ENCODE measurements at regions not wholly inside any gene's neighbourhood (a gene's known extent, or its start where the extent isn't known, plus 50 kb on each side); places are given as distances from the start of the nearest gene placed in this dataset.
A peak's percentile ranks its signal among the peaks of the same experiment; 100 is the strongest.

GRCh38 chr10:78852466-78853240 lies 216.1 kb upstream of the ZMIZ1 start:
- peak; percentile 7 for DNase-seq (ENCODE audit: low spot score)
- POLR2A ChIA-PET, result interaction anchor here (0.6 kb wide), 1 partner anchor 226 kb away, joined by 3 read pairs; no protein-coding TSS in a partner anchor
- no peak overlapping the region for H3K27ac ChIP-seq (ENCODE audit: low read depth, low read length, poor library complexity, severe bottlenecking)
- H3K4me1 ChIP-seq (ENCODE audit: insufficient read depth, low read length, poor library complexity, severe bottlenecking), result no peaks in the 10 kb centered on the region
- no peaks in the 10 kb centered on the region for H3K79me2 ChIP-seq (ENCODE audit: insufficient read depth, low read depth, low read length)
- no peaks in the 10 kb centered on the region for H3K36me3 ChIP-seq (ENCODE audit: insufficient read depth, low read length)
- CTCF ChIA-PET (ENCODE audit: unreplicated experiment), result no interaction called here
- H3K4me3 ChIP-seq (ENCODE audit: low read depth, low read length, poor library complexity, severe bottlenecking), result no peak overlapping the region
- TF ChIP-seq CTCF (conservative IDR thresholded peaks at IDR 0.05; ENCODE audit: low read length) (peak; percentile 52; the same call in 1 of the 2 replicates), EZH2phosphoT487 (IDR thresholded peaks at IDR 0.05; ENCODE audit: borderline replicate concordance, low read depth, low read length) (no peak)
- no peak overlapping the region for H2AFZ ChIP-seq (ENCODE audit: low read length)
- no peaks in the 10 kb centered on the region for H3K9me3 ChIP-seq (ENCODE audit: low read length)
- no peaks in the 10 kb centered on the region for H3K9me2 ChIP-seq (ENCODE audit: insufficient read depth, low read length)
- no peaks in the 10 kb centered on the region for H4K20me1 ChIP-seq (ENCODE audit: insufficient read depth, low read length)
- BruUV-seq (replicated peaks), result no TSS peak
- H3K4me2 ChIP-seq (ENCODE audit: low read length), result no peak overlapping the region
- intact Hi-C loops (cut with micrococcal nuclease; ENCODE audit: unreplicated experiment), result no loop called here

DNA sequence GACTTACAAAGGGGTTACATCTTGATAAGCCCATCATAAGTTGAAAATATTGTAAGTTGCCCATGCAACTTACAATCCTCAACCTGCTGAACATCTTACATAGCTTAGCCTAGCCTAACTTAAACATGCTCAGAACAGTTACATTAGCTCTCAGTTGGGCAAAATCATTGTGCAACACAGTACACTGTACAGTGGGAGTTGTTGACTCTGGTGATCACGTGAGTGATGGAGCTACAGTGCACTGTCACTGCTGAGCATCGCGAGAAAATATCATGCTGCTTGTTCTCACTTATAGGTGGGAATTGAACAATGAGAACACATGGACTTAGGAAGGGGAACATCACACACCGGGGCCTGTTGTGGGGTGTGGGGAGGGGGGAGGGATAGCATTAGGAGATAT lies 214.9 kb upstream of the ZMIZ1 start:
- H3K4me3 ChIP-seq (ENCODE audit: low read depth, low read length, poor library complexity, severe bottlenecking), result no peak overlapping the region
- H2AFZ ChIP-seq (ENCODE audit: low read length), result no peak overlapping the region
- no peaks in the 10 kb centered on the region for H4K20me1 ChIP-seq (ENCODE audit: insufficient read depth, low read length)
- H3K4me2 ChIP-seq (ENCODE audit: low read length), result no peak overlapping the region
- BruUV-seq (replicated peaks), result no TSS peak
- H3K36me3 ChIP-seq (ENCODE audit: insufficient read depth, low read length), result no peaks in the 10 kb centered on the region
- POLR2A ChIA-PET, result no interaction called here
- H3K27ac ChIP-seq (ENCODE audit: low read depth, low read length, poor library complexity, severe bottlenecking), result no peak overlapping the region
- intact Hi-C loops (cut with micrococcal nuclease; ENCODE audit: unreplicated experiment), result no loop called here
- no peaks in the 10 kb centered on the region for H3K79me2 ChIP-seq (ENCODE audit: insufficient read depth, low read depth, low read length)
- no peak for DNase-seq (ENCODE audit: low spot score)
- no peaks in the 10 kb centered on the region for H3K9me2 ChIP-seq (ENCODE audit: insufficient read depth, low read length)
- CTCF ChIA-PET (ENCODE audit: unreplicated experiment), result no interaction called here
- H3K4me1 ChIP-seq (ENCODE audit: insufficient read depth, low read length, poor library complexity, severe bottlenecking), result no peaks in the 10 kb centered on the region
- TF ChIP-seq CTCF (conservative IDR thresholded peaks at IDR 0.05; ENCODE audit: low read length), result no peak
- TF ChIP-seq EZH2phosphoT487 (IDR thresholded peaks at IDR 0.05; ENCODE audit: borderline replicate concordance, low read depth, low read length), result no peak
- no peaks in the 10 kb centered on the region for H3K9me3 ChIP-seq (ENCODE audit: low read length)

- intact Hi-C loops (cut with micrococcal nuclease; ENCODE audit: unreplicated experiment), result no loop called here
- no peak for TF ChIP-seq CTCF (conservative IDR thresholded peaks at IDR 0.05; ENCODE audit: low read length)
- TF ChIP-seq EZH2phosphoT487 (IDR thresholded peaks at IDR 0.05; ENCODE audit: borderline replicate concordance, low read depth, low read length), result no peak
- DNase-seq (ENCODE audit: low spot score), result no peak
- H3K9me3 ChIP-seq (ENCODE audit: low read length), result no peaks in the 10 kb centered on the region
- H2AFZ ChIP-seq (ENCODE audit: low read length), result no peak overlapping the region
- no peak overlapping the region for H3K4me3 ChIP-seq (ENCODE audit: low read depth, low read length, poor library complexity, severe bottlenecking)
- ChIA-PET CTCF (ENCODE audit: unreplicated experiment) (no interaction called here), POLR2A (no interaction called here)
- H3K27ac ChIP-seq (ENCODE audit: low read depth, low read length, poor library complexity, severe bottlenecking), result no peak overlapping the region
- H3K9me2 ChIP-seq (ENCODE audit: insufficient read depth, low read length), result no peaks in the 10 kb centered on the region
- no peak overlapping the region for H3K4me2 ChIP-seq (ENCODE audit: low read length)
- H4K20me1 ChIP-seq (ENCODE audit: insufficient read depth, low read length), result no peaks in the 10 kb centered on the region
- no peaks in the 10 kb centered on the region for H3K4me1 ChIP-seq (ENCODE audit: insufficient read depth, low read length, poor library complexity, severe bottlenecking)
- BruUV-seq (replicated peaks), result no TSS peak
- no peaks in the 10 kb centered on the region for H3K36me3 ChIP-seq (ENCODE audit: insufficient read depth, low read length)
- H3K79me2 ChIP-seq (ENCODE audit: insufficient read depth, low read depth, low read length), result no peaks in the 10 kb centered on the region
Measured at GRCh38 chr10:78856421-78856820, 212.3 kb upstream of the ZMIZ1 start.

All from OCI-LY7 (cell line).